Suprapubic skin (tissue), 4 donors: ENCODE measurements at regions not wholly inside any gene's neighbourhood (a gene's known extent, or its start where the extent isn't known, plus 50 kb on each side); places are given as distances from the start of the nearest gene placed in this dataset.

Experiments used
- DNase-seq, 2 donors: peaks; one replicate each; pipeline ENCODE4 v3.0.0-alpha.2; 2019; ENCODE audit warnings: low spot score in 2 of 2
- H3K27ac ChIP-seq: fragments of 200-600 bp; sonication (generic); one replicate; pipeline ENCODE4 v1.5.1; 2019
- H3K27me3 ChIP-seq: fragments of 200-600 bp; sonication (generic); one replicate; pipeline ENCODE4 v1.5.1; 2019
- H3K36me3 ChIP-seq: fragments of 200-600 bp; sonication (generic); one replicate; pipeline ENCODE4 v1.5.1; 2019
- H3K4me1 ChIP-seq: fragments of 200-600 bp; sonication (generic); one replicate; pipeline ENCODE4 v1.5.1; 2019
- H3K4me3 ChIP-seq: fragments of 200-600 bp; sonication (generic); one replicate; pipeline ENCODE4 v1.5.1; 2019; ENCODE audit warnings: mild to moderate bottlenecking
- H3K9me3 ChIP-seq: fragments of 200-600 bp; sonication (generic); one replicate; pipeline ENCODE4 v1.5.1; 2019
- CTCF ChIP-seq, 2 donors: fragments of 200-600 bp in 1 of 2; fragments of 450-650 bp in 1 of 2; sonication (generic) in 1 of 2; IDR thresholded peaks; one replicate each; pipeline ENCODE4 v1.5.1; 2016 to 2019; ENCODE audit warnings: antibody characterized with exemption in 2 of 2, mild to moderate bottlenecking in 1 of 2, moderate library complexity in 1 of 2
- EP300 ChIP-seq: sonication (generic); formaldehyde crosslinking; IDR thresholded peaks from one replicate; pipeline ENCODE4 v1.6.1; 2017; ENCODE audit warnings: antibody characterized with exemption
- POLR2A ChIP-seq, 2 donors: fragments of 450-650 bp; IDR thresholded peaks; one replicate each; pipeline ENCODE4 v1.6.1; 2017; ENCODE audit warnings: antibody characterized with exemption in 2 of 2, mild to moderate bottlenecking in 2 of 2, moderate library complexity in 2 of 2
- POLR2AphosphoS5 ChIP-seq, 3 donors: sonication (generic); formaldehyde crosslinking; IDR thresholded peaks; one replicate each; pipeline ENCODE4 v1.6.1; 2017; ENCODE audit warnings: antibody characterized with exemption in 3 of 3
- WGBS: methylation state at CpG from one replicate; pipeline ENCODE4 v1.1.5; 2018; 5-methylcytosine and 5-hydroxymethylcytosine counted together

- DNase-seq = no peak
- H3K4me1 ChIP-seq = no peaks in the 10 kb centered on the region
- no peaks in the 10 kb centered on the region for H3K27me3 ChIP-seq
- no peaks in the 10 kb centered on the region for H3K9me3 ChIP-seq
- WGBS = 81% methylated on average over 4 of the region's 4 CpGs
- TF ChIP-seq CTCF (IDR thresholded peaks at IDR 0.05) (no peak), POLR2A (IDR thresholded peaks at IDR 0.05) (no peak), POLR2AphosphoS5 (IDR thresholded peaks at IDR 0.05) (no peak), EP300 (no peak)
- no peak overlapping the region for H3K4me3 ChIP-seq
- no peak overlapping the region for H3K27ac ChIP-seq
- no peaks in the 10 kb centered on the region for H3K36me3 ChIP-seq
Observed at GRCh38 chr16:63530974-63531373, 1494.7 kb upstream of the CDH8 start.

GRCh38 chr16:63530208-63530607 lies 1494.0 kb upstream of the CDH8 start:
- no peak overlapping the region for H3K4me3 ChIP-seq
- DNase-seq = no peak
- H3K36me3 ChIP-seq = no peaks in the 10 kb centered on the region
- TF ChIP-seq CTCF (IDR thresholded peaks at IDR 0.05) = no peak
- no peak for TF ChIP-seq EP300
- no peak for TF ChIP-seq POLR2A (IDR thresholded peaks at IDR 0.05)
- TF ChIP-seq POLR2AphosphoS5 (IDR thresholded peaks at IDR 0.05) = no peak
- no peaks in the 10 kb centered on the region for H3K4me1 ChIP-seq
- WGBS = 54% methylated on average over 2 of the region's 2 CpGs
- no peaks in the 10 kb centered on the region for H3K9me3 ChIP-seq
- H3K27ac ChIP-seq = no peak overlapping the region
- no peaks in the 10 kb centered on the region for H3K27me3 ChIP-seq

- no peak for TF ChIP-seq EP300
- TF ChIP-seq POLR2AphosphoS5 (IDR thresholded peaks at IDR 0.05) = no peak
- TF ChIP-seq CTCF (IDR thresholded peaks at IDR 0.05) = no peak
- TF ChIP-seq POLR2A (IDR thresholded peaks at IDR 0.05) = no peak
- H3K4me3 ChIP-seq = no peak overlapping the region
- no peaks in the 10 kb centered on the region for H3K9me3 ChIP-seq
- WGBS = 76% methylated on average over 3 of the region's 3 CpGs
- H3K4me1 ChIP-seq = no peaks in the 10 kb centered on the region
- H3K36me3 ChIP-seq = no peaks in the 10 kb centered on the region
- H3K27ac ChIP-seq = no peak overlapping the region
- no peak for DNase-seq
- no peaks in the 10 kb centered on the region for H3K27me3 ChIP-seq
Observed at GRCh38 chr16:63527404-63527803, 1491.2 kb upstream of the CDH8 start.

- H3K9me3 ChIP-seq = no peaks in the 10 kb centered on the region
- DNase-seq = no peak
- H3K27ac ChIP-seq = no peak overlapping the region
- no peaks in the 10 kb centered on the region for H3K36me3 ChIP-seq
- TF ChIP-seq POLR2A (IDR thresholded peaks at IDR 0.05) (no peak), EP300 (no peak), CTCF (IDR thresholded peaks at IDR 0.05) (no peak), POLR2AphosphoS5 (IDR thresholded peaks at IDR 0.05) (no peak)
- no peaks in the 10 kb centered on the region for H3K27me3 ChIP-seq
- 49% methylated on average over 4 of the region's 4 CpGs for WGBS
- no peak overlapping the region for H3K4me3 ChIP-seq
- no peaks in the 10 kb centered on the region for H3K4me1 ChIP-seq
Observed at GRCh38 chr16:63516394-63516793, 1480.2 kb upstream of the CDH8 start.

GRCh38 chr16:63512910-63513309 lies 1476.7 kb upstream of the CDH8 start:
- 76% methylated on average over 1 of the region's 1 CpG for WGBS
- Histone ChIP-seq H3K4me3 (no peak overlapping the region), H3K36me3 (no peaks in the 10 kb centered on the region), H3K9me3 (no peaks in the 10 kb centered on the region), H3K4me1 (no peaks in the 10 kb centered on the region), H3K27me3 (no peaks in the 10 kb centered on the region), H3K27ac (no peak overlapping the region)
- no peak for TF ChIP-seq CTCF (IDR thresholded peaks at IDR 0.05)
- TF ChIP-seq EP300 = no peak
- TF ChIP-seq POLR2AphosphoS5 (IDR thresholded peaks at IDR 0.05) = no peak
- DNase-seq = no peak
